MM.1S (cell line): ENCODE measurements at regions not wholly inside any gene's neighbourhood (a gene's known extent, or its start where the extent isn't known, plus 50 kb on each side); places are given as distances from the start of the nearest gene placed in this dataset.
A peak's percentile ranks its signal among the peaks of the same experiment; 100 is the strongest.

Source experiments
- DNase-seq: peaks from one replicate; pipeline ENCODE4 v3.0.0-alpha.2; 2015
- H2AFZ ChIP-seq: fragments of 300-600 bp; sonication (generic); 2 replicates; pipeline ENCODE4 v1.6.0; 2016; ENCODE audit warnings: antibody characterized with exemption, low read length
- H3F3A ChIP-seq: fragments of 300-600 bp; sonication (generic); 2 replicates; pipeline ENCODE4 v1.6.1; 2016; ENCODE audit warnings: mild to moderate bottlenecking, antibody characterized with exemption, low read length, moderate library complexity, mixed read lengths; ENCODE audit not compliant: insufficient read depth
- H3K27ac ChIP-seq: fragments of 300-600 bp; sonication (generic); 2 replicates; pipeline ENCODE4 v1.5.1; 2016; ENCODE audit warnings: mild to moderate bottlenecking, low read length
- H3K27me3 ChIP-seq: fragments of 300-600 bp; sonication (generic); replicated peaks from 2 replicates; pipeline ENCODE4 v1.6.0; 2016; ENCODE audit warnings: low read length; ENCODE audit not compliant: insufficient read depth
- H3K36me3 ChIP-seq: fragments of 300-600 bp; sonication (generic); replicated peaks from 2 replicates; pipeline ENCODE4 v1.6.1; 2016; ENCODE audit warnings: mild to moderate bottlenecking, low read length, mixed read lengths; ENCODE audit not compliant: insufficient read depth
- H3K4me1 ChIP-seq: fragments of 300-600 bp; sonication (generic); 2 replicates; pipeline ENCODE4 v1.6.1; 2016; ENCODE audit warnings: low read length, mixed read lengths
- H3K4me2 ChIP-seq: fragments of 300-600 bp; sonication (generic); 2 replicates; pipeline ENCODE4 v1.6.0; 2016; ENCODE audit warnings: low read depth, low read length
- H3K4me3 ChIP-seq: fragments of 300-600 bp; sonication (generic); 2 replicates; pipeline ENCODE4 v1.5.1; 2016; ENCODE audit warnings: low read length, mixed read lengths
- H3K79me2 ChIP-seq: fragments of 300-600 bp; sonication (generic); 2 replicates; pipeline ENCODE4 v1.6.1; 2016; ENCODE audit warnings: mixed run types, low read length, mixed read lengths
- H3K9ac ChIP-seq: fragments of 300-600 bp; sonication (generic); 2 replicates; pipeline ENCODE4 v1.6.1; 2016; ENCODE audit warnings: low read length, mixed read lengths
- H3K9me2 ChIP-seq: fragments of 300-600 bp; sonication (generic); replicated peaks from 2 replicates; pipeline ENCODE4 v1.6.1; 2016; ENCODE audit warnings: mild to moderate bottlenecking, low read length, mixed read lengths; ENCODE audit not compliant: insufficient read depth
- H3K9me3 ChIP-seq: fragments of 300-600 bp; sonication (generic); replicated peaks from 2 replicates; pipeline ENCODE4 v1.6.1; 2016; ENCODE audit warnings: mild to moderate bottlenecking, low read length, mixed read lengths; ENCODE audit not compliant: insufficient read depth
- H4K20me1 ChIP-seq: fragments of 300-600 bp; sonication (generic); 2 replicates; pipeline ENCODE4 v1.6.1; 2016; ENCODE audit warnings: mild to moderate bottlenecking, low read length, moderate library complexity, mixed read lengths; ENCODE audit not compliant: insufficient read depth
- EZH2 ChIP-seq: fragments of 300-600 bp; sonication (generic); optimal IDR thresholded peaks from 2 replicates; pipeline ENCODE3; 2017; ENCODE audit warnings: low read depth, mild to moderate bottlenecking, antibody characterized with exemption, low read length, mixed read lengths
- EZH2phosphoT487 ChIP-seq: fragments of 300-600 bp; sonication (generic); IDR thresholded peaks from 2 replicates; pipeline ENCODE4 v1.6.1; 2018; ENCODE audit warnings: antibody characterized with exemption, low read length
- TF ChIP-seq, protein P1 (sequence below): fragments of 300-600 bp; sonication (generic); IDR thresholded peaks from 2 replicates; pipeline ENCODE4 v1.5.1; 2016; ENCODE audit warnings: antibody characterized with exemption, low read length, mixed read lengths

DNA sequence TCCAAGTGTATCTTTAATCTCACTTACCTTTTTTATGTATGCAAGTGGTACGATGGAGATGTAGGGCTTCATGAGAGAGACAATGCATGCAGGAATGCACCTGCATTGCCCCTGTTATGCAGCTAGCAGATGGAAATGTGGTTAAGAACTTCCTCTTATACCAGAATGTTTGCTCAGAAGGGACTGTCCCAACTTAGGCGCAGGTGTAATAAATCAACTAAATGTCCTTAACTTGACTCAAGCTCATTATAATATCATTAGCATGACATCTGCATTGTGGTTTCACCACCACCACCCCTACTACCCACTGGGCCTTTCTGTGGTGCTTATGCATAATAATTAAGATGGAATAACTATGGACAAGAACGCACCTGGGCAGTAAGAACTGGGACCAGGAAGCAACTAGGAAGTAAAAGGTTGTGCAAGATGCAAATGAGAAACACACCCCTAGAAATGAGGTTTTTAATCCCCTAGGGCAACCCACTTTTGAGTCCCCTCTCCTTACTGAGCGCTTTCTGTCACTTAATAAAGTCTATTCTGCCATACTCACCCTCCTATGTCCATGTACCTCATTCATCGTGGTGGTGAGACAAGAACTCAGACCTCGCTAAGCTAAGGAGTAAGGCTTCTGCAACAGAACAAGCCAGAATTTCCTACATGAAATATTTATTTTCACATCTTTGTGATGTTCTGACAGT lies 1103.3 kb upstream of the B3GALT2 start:
- no peak overlapping the region for H2AFZ ChIP-seq
- H3K9me3 ChIP-seq: no peaks in the 10 kb centered on the region
- H3K27me3 ChIP-seq: no peaks in the 10 kb centered on the region
- DNase-seq: peak; percentile 98
- H3K36me3 ChIP-seq: no peaks in the 10 kb centered on the region
- peaks cover 16% of the 10 kb centered on the region for H3K4me1 ChIP-seq
- peak overlapping the region; percentile 38 for H3K4me2 ChIP-seq
- H3K9ac ChIP-seq: no peak overlapping the region
- no peaks in the 10 kb centered on the region for H3K9me2 ChIP-seq
- TF ChIP-seq, protein P1, sequence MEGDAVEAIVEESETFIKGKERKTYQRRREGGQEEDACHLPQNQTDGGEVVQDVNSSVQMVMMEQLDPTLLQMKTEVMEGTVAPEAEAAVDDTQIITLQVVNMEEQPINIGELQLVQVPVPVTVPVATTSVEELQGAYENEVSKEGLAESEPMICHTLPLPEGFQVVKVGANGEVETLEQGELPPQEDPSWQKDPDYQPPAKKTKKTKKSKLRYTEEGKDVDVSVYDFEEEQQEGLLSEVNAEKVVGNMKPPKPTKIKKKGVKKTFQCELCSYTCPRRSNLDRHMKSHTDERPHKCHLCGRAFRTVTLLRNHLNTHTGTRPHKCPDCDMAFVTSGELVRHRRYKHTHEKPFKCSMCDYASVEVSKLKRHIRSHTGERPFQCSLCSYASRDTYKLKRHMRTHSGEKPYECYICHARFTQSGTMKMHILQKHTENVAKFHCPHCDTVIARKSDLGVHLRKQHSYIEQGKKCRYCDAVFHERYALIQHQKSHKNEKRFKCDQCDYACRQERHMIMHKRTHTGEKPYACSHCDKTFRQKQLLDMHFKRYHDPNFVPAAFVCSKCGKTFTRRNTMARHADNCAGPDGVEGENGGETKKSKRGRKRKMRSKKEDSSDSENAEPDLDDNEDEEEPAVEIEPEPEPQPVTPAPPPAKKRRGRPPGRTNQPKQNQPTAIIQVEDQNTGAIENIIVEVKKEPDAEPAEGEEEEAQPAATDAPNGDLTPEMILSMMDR: no peak
- TF ChIP-seq EZH2 (no peak), EZH2phosphoT487 (no peak)
- no peaks in the 10 kb centered on the region for H4K20me1 ChIP-seq
- no peak overlapping the region for H3K4me3 ChIP-seq
- 0 out of 2 replicates have a peak, but pooled peaks cover 4% of the 10 kb centered on the region for H3F3A ChIP-seq
- H3K27ac ChIP-seq: peak overlapping the region; percentile 51; the same call in 1 of the 2 replicates
- no peaks in the 10 kb centered on the region for H3K79me2 ChIP-seq

DNA sequence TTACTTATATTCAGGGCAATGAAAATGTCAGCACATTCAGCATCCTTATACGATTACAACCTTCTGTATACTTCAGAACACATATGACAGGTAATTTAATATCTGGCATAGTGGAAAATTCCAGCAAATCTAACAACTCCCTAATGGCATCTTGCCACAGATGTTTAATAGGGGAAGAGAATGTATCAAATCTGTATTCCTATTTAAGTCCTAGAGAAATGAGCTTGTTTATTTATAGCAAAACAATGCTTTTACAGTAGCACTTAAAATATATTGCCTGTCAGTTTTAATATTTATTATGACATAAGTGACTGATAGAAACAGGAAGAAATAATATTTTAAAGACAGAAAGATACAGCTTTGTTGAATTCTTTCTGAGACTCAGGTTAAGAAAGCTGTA lies 1101.8 kb upstream of the B3GALT2 start:
- Histone ChIP-seq H3K36me3 (no peaks in the 10 kb centered on the region), H3K4me3 (no peak overlapping the region), H2AFZ (no peak overlapping the region), H3F3A (0 out of 2 replicates have a peak, but pooled peaks cover 4% of the 10 kb centered on the region), H3K27ac (no peak overlapping the region), H3K9me3 (no peaks in the 10 kb centered on the region), H3K4me2 (no peak overlapping the region), H3K79me2 (no peaks in the 10 kb centered on the region), H3K27me3 (no peaks in the 10 kb centered on the region), H3K4me1 (peaks cover 16% of the 10 kb centered on the region), H4K20me1 (no peaks in the 10 kb centered on the region), H3K9me2 (no peaks in the 10 kb centered on the region), H3K9ac (no peak overlapping the region)
- no peak for TF ChIP-seq EZH2
- no peak for TF ChIP-seq EZH2phosphoT487
- TF ChIP-seq, protein P1: no peak
- DNase-seq: no peak

DNA sequence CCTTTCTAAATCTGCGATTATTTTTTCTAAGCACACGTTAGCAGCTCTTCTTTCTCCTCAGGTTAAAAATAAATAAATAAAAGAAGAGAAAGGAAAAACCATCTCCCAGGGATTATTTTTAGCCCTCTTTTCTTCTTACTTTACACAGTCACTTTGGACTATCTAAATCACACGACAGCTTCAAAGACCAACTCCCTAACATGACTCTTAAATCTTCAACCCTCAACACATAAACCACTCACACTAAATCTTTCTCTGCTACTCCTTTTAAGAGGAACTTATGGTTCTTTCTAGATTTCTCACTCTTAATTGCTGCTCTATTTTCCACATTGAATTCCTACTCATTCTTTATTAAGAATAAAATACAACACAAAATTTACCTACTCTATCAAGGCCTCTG lies 1095.0 kb upstream of the B3GALT2 start:
- H3K4me2 ChIP-seq: no peak overlapping the region

More for the DNA sequence above, 1095.0 kb upstream of the B3GALT2 start:
- TF ChIP-seq, protein P1: no peak
- TF ChIP-seq EZH2 (no peak), EZH2phosphoT487 (no peak)
- H3K9ac ChIP-seq: no peak overlapping the region
- H3K9me2 ChIP-seq: no peaks in the 10 kb centered on the region
- peaks cover 7% of the 10 kb centered on the region for H3K4me1 ChIP-seq
- H4K20me1 ChIP-seq: no peaks in the 10 kb centered on the region
- H3K27ac ChIP-seq: no peak overlapping the region
- DNase-seq: no peak
- peaks cover 5% of the 10 kb centered on the region; the same call in 1 of the 2 replicates for H3F3A ChIP-seq
- H3K79me2 ChIP-seq: no peaks in the 10 kb centered on the region
- no peak overlapping the region for H3K4me3 ChIP-seq
- H3K27me3 ChIP-seq: no peaks in the 10 kb centered on the region
- no peak overlapping the region for H2AFZ ChIP-seq
- H3K9me3 ChIP-seq: no peaks in the 10 kb centered on the region
- no peaks in the 10 kb centered on the region for H3K36me3 ChIP-seq
